ENCODE measurements at regions not wholly inside any gene's neighbourhood (a gene's known extent, or its start where the extent isn't known, plus 50 kb on each side); places are given as distances from the start of the nearest gene placed in this dataset.

GRCh38 chr2:107336526-107336925 is 450.6 kb upstream of the ST6GAL2 start:
- Mint-ChIP-seq H3K36me3 (no peaks in the 10 kb centered on the region), H3K27ac (no peak overlapping the region), H3K27me3 (no peaks in the 10 kb centered on the region), H3K9me3 (peaks cover 7% of the 10 kb centered on the region), H3K4me3 (no peak overlapping the region), H3K4me1 (no peaks in the 10 kb centered on the region)
- DNase-seq, result no peak
- CTCF ChIA-PET, result no interaction called here

DNA sequence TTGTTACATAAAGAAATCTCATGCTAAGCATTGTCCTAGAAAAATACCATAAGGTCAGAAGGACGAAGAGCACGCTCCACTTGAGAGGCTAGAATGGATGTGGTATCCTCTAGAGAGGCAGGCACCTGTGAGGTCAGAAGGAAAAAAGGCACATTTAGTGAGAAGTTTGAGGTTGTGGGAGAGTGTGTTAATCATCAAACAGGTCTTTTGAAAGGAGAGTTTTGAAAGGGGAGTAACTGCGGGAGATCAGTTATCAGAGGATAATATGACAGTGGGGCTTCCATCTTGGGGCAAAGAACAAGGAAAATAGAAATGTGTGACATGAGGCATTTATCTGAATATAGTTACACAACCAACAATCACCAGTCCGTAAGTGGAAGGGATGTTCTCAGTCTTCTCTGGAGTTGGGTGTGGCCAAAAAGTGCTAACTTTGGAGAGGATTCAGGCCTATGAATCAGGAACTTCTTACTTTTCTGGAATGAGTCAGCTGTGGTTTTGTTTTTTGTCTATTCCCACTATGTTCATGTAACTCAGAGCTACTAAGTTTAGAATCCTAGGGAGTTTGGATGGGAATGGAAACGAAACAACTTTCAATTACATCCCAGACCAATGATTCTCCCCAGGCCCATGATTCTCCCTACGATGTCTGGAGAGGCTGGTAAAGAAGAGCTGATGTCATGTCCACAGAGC is 451.4 kb upstream of the ST6GAL2 start:
- no peaks in the 10 kb centered on the region for H3K4me1 Mint-ChIP-seq
- H3K27me3 Mint-ChIP-seq, result no peaks in the 10 kb centered on the region
- no peak overlapping the region for H3K27ac Mint-ChIP-seq
- no peaks in the 10 kb centered on the region for H3K36me3 Mint-ChIP-seq
- no peak overlapping the region for H3K4me3 Mint-ChIP-seq
- no peak for DNase-seq
- peaks cover 4% of the 10 kb centered on the region for H3K9me3 Mint-ChIP-seq
- CTCF ChIA-PET, result no interaction called here

DNA sequence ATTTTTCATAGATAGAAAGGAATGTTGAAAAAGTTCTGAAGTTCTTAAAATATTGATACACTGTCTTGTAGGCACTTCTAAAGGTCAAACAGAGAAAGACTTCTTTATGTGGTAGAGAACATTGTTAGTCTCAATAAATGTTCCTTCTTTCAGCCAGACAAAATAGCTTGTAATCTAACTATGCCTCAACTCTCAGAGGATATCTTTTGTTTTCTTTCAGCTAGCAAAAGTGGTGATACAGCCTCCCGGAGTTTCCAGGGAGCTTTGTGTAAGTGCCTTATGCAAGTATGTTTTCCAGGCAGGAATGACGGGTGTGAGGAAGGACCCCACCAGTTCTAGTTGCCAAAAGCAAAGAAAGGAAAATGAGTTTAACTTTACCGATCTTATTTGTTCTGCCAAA is 452.1 kb upstream of the ST6GAL2 start:
- no peak overlapping the region for H3K27ac Mint-ChIP-seq
- no peak overlapping the region for H3K4me3 Mint-ChIP-seq
- no peaks in the 10 kb centered on the region for H3K4me1 Mint-ChIP-seq
- H3K36me3 Mint-ChIP-seq, result no peaks in the 10 kb centered on the region
- H3K9me3 Mint-ChIP-seq, result peaks cover 4% of the 10 kb centered on the region
- no peaks in the 10 kb centered on the region for H3K27me3 Mint-ChIP-seq
- CTCF ChIA-PET, result no interaction called here
- DNase-seq, result no peak

GRCh38 chr2:107338571-107338970 is 452.6 kb upstream of the ST6GAL2 start:
- Mint-ChIP-seq H3K9me3 (peaks cover 4% of the 10 kb centered on the region), H3K4me1 (no peaks in the 10 kb centered on the region), H3K27ac (no peak overlapping the region), H3K4me3 (no peak overlapping the region), H3K36me3 (no peaks in the 10 kb centered on the region), H3K27me3 (no peaks in the 10 kb centered on the region)
- CTCF ChIA-PET, result no interaction called here
- DNase-seq, result no peak

- Mint-ChIP-seq H3K4me3 (no peak overlapping the region), H3K36me3 (no peaks in the 10 kb centered on the region), H3K27ac (no peak overlapping the region), H3K27me3 (no peaks in the 10 kb centered on the region), H3K4me1 (no peaks in the 10 kb centered on the region), H3K9me3 (peaks cover 4% of the 10 kb centered on the region)
- CTCF ChIA-PET, result no interaction called here
- no peak for DNase-seq
Measured at GRCh38 chr2:107340955-107341354, 455.0 kb upstream of the ST6GAL2 start.

DNA sequence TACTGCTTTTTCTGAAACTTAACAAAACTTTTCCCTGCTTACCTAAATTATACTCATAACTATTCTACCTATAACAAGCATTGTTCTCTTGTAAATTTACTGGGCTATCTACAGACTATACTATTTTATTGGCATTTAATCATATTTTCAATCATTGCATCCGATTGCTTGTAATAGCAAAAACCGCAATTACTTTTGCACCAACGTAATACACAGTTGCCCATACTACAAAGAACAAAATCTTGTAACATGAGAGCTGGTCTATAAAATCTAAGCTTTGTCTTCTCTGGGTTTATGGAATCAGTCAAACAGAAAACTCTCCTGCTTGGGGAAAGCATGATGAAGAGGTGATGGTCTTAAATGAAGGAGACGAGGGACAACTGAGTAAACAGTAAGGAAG is 463.4 kb upstream of the ST6GAL2 start:
- Mint-ChIP-seq H3K36me3 (no peaks in the 10 kb centered on the region), H3K27ac (no peak overlapping the region), H3K4me1 (no peaks in the 10 kb centered on the region), H3K4me3 (no peak overlapping the region), H3K9me3 (no peaks in the 10 kb centered on the region), H3K27me3 (no peaks in the 10 kb centered on the region)
- no peak for DNase-seq
- CTCF ChIA-PET, result no interaction called here

- Mint-ChIP-seq H3K27me3 (no peaks in the 10 kb centered on the region), H3K9me3 (no peaks in the 10 kb centered on the region), H3K4me1 (no peaks in the 10 kb centered on the region), H3K36me3 (no peaks in the 10 kb centered on the region), H3K4me3 (no peak overlapping the region), H3K27ac (no peak overlapping the region)
- CTCF ChIA-PET, result no interaction called here
- DNase-seq, result no peak
Measured at GRCh38 chr2:107354175-107354574, 468.2 kb upstream of the ST6GAL2 start.

GRCh38 chr2:107358362-107358761 is 468.3 kb upstream of the RGPD4 start:
- CTCF ChIA-PET, result no interaction called here
- no peaks in the 10 kb centered on the region for H3K27me3 Mint-ChIP-seq
- H3K27ac Mint-ChIP-seq, result no peak overlapping the region
- no peak overlapping the region for H3K4me3 Mint-ChIP-seq
- H3K9me3 Mint-ChIP-seq, result no peaks in the 10 kb centered on the region
- no peaks in the 10 kb centered on the region for H3K36me3 Mint-ChIP-seq
- H3K4me1 Mint-ChIP-seq, result no peaks in the 10 kb centered on the region
- DNase-seq, result no peak

- DNase-seq, result no peak
- no peaks in the 10 kb centered on the region for H3K4me1 Mint-ChIP-seq
- no peaks in the 10 kb centered on the region for H3K36me3 Mint-ChIP-seq
- no peaks in the 10 kb centered on the region for H3K27me3 Mint-ChIP-seq
- no peaks in the 10 kb centered on the region for H3K9me3 Mint-ChIP-seq
- CTCF ChIA-PET, result no interaction called here
- no peak overlapping the region for H3K4me3 Mint-ChIP-seq
- no peak overlapping the region for H3K27ac Mint-ChIP-seq
Measured at GRCh38 chr2:107359021-107359420, 467.7 kb upstream of the RGPD4 start.

DNA sequence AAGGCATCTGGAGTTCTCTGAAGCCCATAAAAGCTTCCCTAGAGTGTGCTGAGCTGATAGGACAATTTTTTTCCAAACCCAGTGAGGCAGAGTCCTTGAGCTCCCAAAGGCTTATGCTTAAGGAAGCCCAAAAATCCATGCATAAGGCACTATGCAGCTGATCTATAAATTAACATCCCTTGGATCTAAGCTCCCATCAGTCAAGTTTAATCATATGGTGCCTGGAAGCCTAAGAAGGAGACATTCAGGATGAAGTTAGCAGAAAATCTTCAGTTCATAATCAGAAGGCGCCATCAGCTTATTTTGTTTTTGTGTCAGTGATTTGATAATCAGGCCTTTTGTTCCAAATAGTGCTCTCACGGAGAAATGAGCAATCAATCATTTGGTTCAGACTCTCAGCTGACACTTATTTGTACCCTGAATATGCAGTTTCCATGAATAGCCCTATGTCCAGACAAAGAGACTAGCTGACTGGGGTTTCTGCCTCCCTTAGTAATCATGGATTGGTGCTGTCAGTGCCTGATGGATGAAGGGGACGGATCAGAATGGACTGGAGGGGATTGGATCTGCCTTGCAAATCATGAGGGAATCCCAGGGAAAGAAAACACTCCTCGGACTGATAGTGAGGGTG is 464.8 kb upstream of the RGPD4 start:
- Mint-ChIP-seq H3K27ac (no peak overlapping the region), H3K4me3 (no peak overlapping the region), H3K9me3 (no peaks in the 10 kb centered on the region), H3K27me3 (no peaks in the 10 kb centered on the region), H3K4me1 (no peaks in the 10 kb centered on the region), H3K36me3 (no peaks in the 10 kb centered on the region)
- DNase-seq, result no peak
- CTCF ChIA-PET, result no interaction called here

DNA sequence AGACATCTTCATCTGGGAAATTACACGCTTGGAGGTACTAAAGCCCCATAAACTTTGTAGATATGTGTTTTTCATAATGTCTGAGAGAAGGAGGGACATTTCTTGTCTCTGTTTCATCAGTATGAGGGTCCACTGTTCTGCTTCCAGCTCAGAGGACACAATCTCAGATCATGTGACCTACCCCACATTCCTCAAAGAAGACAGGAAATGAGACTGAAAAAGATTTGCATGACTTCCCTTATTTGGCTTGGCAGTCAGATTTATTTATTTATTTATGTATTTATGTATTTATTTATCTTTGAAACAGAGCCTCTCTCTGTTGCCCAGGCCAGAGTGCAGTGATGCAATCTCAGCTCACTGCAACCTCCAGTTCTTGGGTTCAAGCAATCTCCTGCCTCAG is 463.7 kb upstream of the RGPD4 start:
- Mint-ChIP-seq H3K27me3 (no peaks in the 10 kb centered on the region), H3K4me1 (no peaks in the 10 kb centered on the region), H3K36me3 (no peaks in the 10 kb centered on the region), H3K4me3 (no peak overlapping the region), H3K27ac (no peak overlapping the region), H3K9me3 (no peaks in the 10 kb centered on the region)
- no peak for DNase-seq
- CTCF ChIA-PET, result no interaction called here

DNA sequence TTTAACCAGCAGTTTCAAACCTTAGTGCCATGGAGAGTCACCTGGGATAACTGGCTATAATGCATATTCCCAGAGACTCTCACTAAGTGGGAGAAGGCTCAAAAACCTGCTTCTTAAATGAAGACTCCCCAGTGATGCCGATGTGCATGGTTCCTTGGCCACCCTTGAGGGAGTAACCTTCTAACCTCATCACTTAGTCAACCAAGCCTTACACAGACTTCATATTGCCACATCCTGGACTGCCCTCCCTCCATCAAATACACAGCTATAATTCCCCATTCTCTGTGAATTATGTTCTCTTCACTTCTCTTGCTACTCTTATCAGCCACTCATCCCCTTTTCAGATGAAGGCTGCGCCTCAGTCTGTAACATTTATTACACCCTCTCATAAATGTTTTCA is 462.9 kb upstream of the RGPD4 start:
- Mint-ChIP-seq H3K4me3 (no peak overlapping the region), H3K4me1 (no peaks in the 10 kb centered on the region), H3K36me3 (no peaks in the 10 kb centered on the region), H3K9me3 (no peaks in the 10 kb centered on the region), H3K27ac (no peak overlapping the region), H3K27me3 (no peaks in the 10 kb centered on the region)
- CTCF ChIA-PET, result no interaction called here
- DNase-seq, result no peak

DNA sequence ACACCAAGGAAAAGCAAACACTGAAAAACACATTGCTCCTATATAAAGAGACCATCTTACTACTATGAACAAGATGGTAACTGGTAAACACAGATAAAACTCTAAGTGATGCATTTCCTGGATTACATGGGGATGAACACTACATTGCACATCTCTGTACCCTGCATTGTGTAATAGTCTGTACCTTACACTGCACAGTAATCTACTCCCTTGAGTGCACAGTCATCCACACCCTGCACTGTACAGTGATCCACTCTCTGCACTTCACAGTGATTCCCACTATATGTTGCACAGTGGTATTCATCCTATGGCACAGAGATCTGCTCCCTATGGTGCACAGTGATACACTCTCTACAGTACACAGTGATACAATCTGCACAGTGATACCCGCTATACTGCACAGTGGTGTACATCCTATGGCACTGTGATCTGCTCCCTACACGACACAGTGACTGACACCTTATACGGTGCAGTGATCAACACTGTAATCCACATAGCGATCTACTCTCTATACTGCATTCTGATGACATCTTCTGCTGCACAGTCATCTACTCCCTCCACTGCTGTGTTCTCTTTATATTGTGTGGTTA is 462.2 kb upstream of the RGPD4 start:
- no peak for DNase-seq
- CTCF ChIA-PET, result no interaction called here
- no peaks in the 10 kb centered on the region for H3K9me3 Mint-ChIP-seq
- no peaks in the 10 kb centered on the region for H3K4me1 Mint-ChIP-seq
- no peaks in the 10 kb centered on the region for H3K27me3 Mint-ChIP-seq
- H3K27ac Mint-ChIP-seq, result no peak overlapping the region
- no peak overlapping the region for H3K4me3 Mint-ChIP-seq
- no peaks in the 10 kb centered on the region for H3K36me3 Mint-ChIP-seq

GRCh38 chr2:107374249-107374648 is 452.4 kb upstream of the RGPD4 start:
- no peak overlapping the region for H3K4me3 Mint-ChIP-seq
- no peaks in the 10 kb centered on the region for H3K27me3 Mint-ChIP-seq
- CTCF ChIA-PET, result no interaction called here
- H3K27ac Mint-ChIP-seq, result no peak overlapping the region
- H3K9me3 Mint-ChIP-seq, result peaks cover 4% of the 10 kb centered on the region
- no peaks in the 10 kb centered on the region for H3K4me1 Mint-ChIP-seq
- no peaks in the 10 kb centered on the region for H3K36me3 Mint-ChIP-seq
- DNase-seq, result no peak

DNA sequence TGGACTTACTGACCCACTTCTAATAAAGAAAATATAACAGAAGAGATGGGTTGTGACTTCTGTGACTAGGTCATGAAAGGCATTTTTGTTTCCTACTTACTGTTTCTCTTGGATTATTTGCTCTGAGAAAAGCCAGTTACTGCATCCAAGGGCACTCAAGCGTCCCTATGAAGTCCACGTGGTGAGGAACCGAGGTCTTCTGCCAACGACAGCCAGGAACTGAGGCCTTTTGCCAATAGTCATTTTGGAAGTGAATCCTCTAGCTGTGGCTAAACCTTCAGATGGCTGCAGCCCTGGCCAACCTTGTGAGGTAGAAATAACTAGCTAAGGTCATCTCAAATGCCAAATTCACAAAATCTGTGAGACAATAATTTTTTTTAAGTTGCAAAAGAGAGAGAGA is 449.8 kb upstream of the RGPD4 start:
- H3K27me3 Mint-ChIP-seq, result no peaks in the 10 kb centered on the region
- no peak overlapping the region for H3K4me3 Mint-ChIP-seq
- H3K4me1 Mint-ChIP-seq, result no peaks in the 10 kb centered on the region
- H3K36me3 Mint-ChIP-seq, result no peaks in the 10 kb centered on the region
- DNase-seq, result no peak
- H3K27ac Mint-ChIP-seq, result no peak overlapping the region
- H3K9me3 Mint-ChIP-seq, result no peaks in the 10 kb centered on the region
- CTCF ChIA-PET, result no interaction called here
